ENCODE measurements at regions not wholly inside any gene's neighbourhood (a gene's known extent, or its start where the extent isn't known, plus 50 kb on each side); places are given as distances from the start of the nearest gene placed in this dataset.

- Histone ChIP-seq H3K79me2 (ENCODE audit: insufficient read depth) (no peaks in the 10 kb centered on the region), H3K9ac (no peak overlapping the region), H3K27me3 (ENCODE audit: insufficient read depth) (no peaks in the 10 kb centered on the region), H3K27ac (ENCODE audit: low read depth in 2 of 2, low read length in 1 of 2) (no peak overlapping the region), H3K4me1 (ENCODE audit: control insufficient read depth in 1 of 2, insufficient read depth in 2 of 2, low read depth in 1 of 2, low read length in 1 of 2) (no peaks in the 10 kb centered on the region), H3F3A (replicated peaks; ENCODE audit: insufficient read depth) (no peaks in the 10 kb centered on the region), H3K9me2 (no peaks in the 10 kb centered on the region), H3K9me3 (no peaks in the 10 kb centered on the region), H4K20me1 (ENCODE audit: insufficient read depth) (no peaks in the 10 kb centered on the region), H2AFZ (ENCODE audit: low read depth) (no peak overlapping the region), H3K4me2 (no peak overlapping the region; the same call in 1 of the 2 replicates), H3K36me3 (replicated peaks in 1 of 2; ENCODE audit: control insufficient read depth in 1 of 2, insufficient read depth in 2 of 2, low read length in 1 of 2) (no peaks in the 10 kb centered on the region), H3K4me3 (ENCODE audit: low read depth in 2 of 2, low read length in 1 of 2) (no peak overlapping the region)
- CTCF ChIA-PET, result no interaction called here
- 30% methylated on average over 5 of the region's 5 CpGs for WGBS (ENCODE audit: low lambda C conversion rate)
- POLR2A ChIA-PET, result no interaction called here
- DNase-seq, result no peak
- TF ChIP-seq JUND (IDR thresholded peaks at IDR 0.05) (no peak), GATA2 (CRISPR knock-in tag; IDR thresholded peaks at IDR 0.05) (no peak), RAD21 (IDR thresholded peaks at IDR 0.05; ENCODE audit: low read length) (no peak), TEAD4 (IDR thresholded peaks at IDR 0.05; ENCODE audit: borderline replicate concordance, insufficient read depth) (no peak), YY1 (IDR thresholded peaks at IDR 0.05; ENCODE audit: low read depth) (no peak), FOXM1 (IDR thresholded peaks at IDR 0.05; ENCODE audit: low read depth) (no peak)
Observed at GRCh38 chr3:43190670-43191069, 84.8 kb upstream of the POMGNT2 start.

GRCh38 chr3:43187836-43188479 lies 82.1 kb upstream of the POMGNT2 start:
- Histone ChIP-seq H3K79me2 (ENCODE audit: insufficient read depth) (no peaks in the 10 kb centered on the region), H3K4me1 (ENCODE audit: control insufficient read depth in 1 of 2, insufficient read depth in 2 of 2, low read depth in 1 of 2, low read length in 1 of 2) (peaks cover 0 to 5% of the 10 kb centered on the region in 2 experiments; a peak in 2 of 4 replicates), H4K20me1 (ENCODE audit: insufficient read depth) (no peaks in the 10 kb centered on the region), H3K9me3 (no peaks in the 10 kb centered on the region), H3K4me3 (ENCODE audit: low read depth in 2 of 2, low read length in 1 of 2) (no peak overlapping the region), H3K9ac (no peak overlapping the region), H3K36me3 (replicated peaks in 1 of 2; ENCODE audit: control insufficient read depth in 1 of 2, insufficient read depth in 2 of 2, low read length in 1 of 2) (no peaks in the 10 kb centered on the region), H2AFZ (ENCODE audit: low read depth) (no peak overlapping the region), H3K9me2 (no peaks in the 10 kb centered on the region), H3K27me3 (ENCODE audit: insufficient read depth) (no peaks in the 10 kb centered on the region), H3K27ac (ENCODE audit: low read depth in 2 of 2, low read length in 1 of 2) (no peak overlapping the region), H3F3A (replicated peaks; ENCODE audit: insufficient read depth) (no peaks in the 10 kb centered on the region), H3K4me2 (no peak overlapping the region)
- CTCF ChIA-PET, result interaction anchor here (1.2 kb wide), 1 partner anchor 34 kb away, joined by 3 read pairs; no protein-coding TSS in a partner anchor
- DNase-seq, result no peak
- TF ChIP-seq GABPA (IDR thresholded peaks at IDR 0.05; ENCODE audit: low read depth) (no peak), CTCF (IDR thresholded peaks at IDR 0.05) (no peak), SIN3A (IDR thresholded peaks at IDR 0.05; ENCODE audit: borderline replicate concordance, low read depth, low read length) (no peak), POLR2AphosphoS5 (IDR thresholded peaks at IDR 0.05; ENCODE audit: low read depth, low read length) (no peak), FOSL2 (IDR thresholded peaks at IDR 0.05; ENCODE audit: borderline replicate concordance, low read depth) (no peak), TEAD4 (IDR thresholded peaks at IDR 0.05; ENCODE audit: borderline replicate concordance, insufficient read depth) (no peak), TCF12 (IDR thresholded peaks at IDR 0.05) (no peak), MAX (IDR thresholded peaks at IDR 0.05; ENCODE audit: low read depth) (no peak), RXRA (IDR thresholded peaks at IDR 0.05; ENCODE audit: borderline replicate concordance, low read depth) (no peak), ZBTB33 (IDR thresholded peaks at IDR 0.05; ENCODE audit: borderline replicate concordance, low read depth) (no peak), RCOR1 (IDR thresholded peaks at IDR 0.05; ENCODE audit: low read length) (no peak), PBX3 (IDR thresholded peaks at IDR 0.05) (no peak), CHD2 (IDR thresholded peaks at IDR 0.05; ENCODE audit: low read length, partially characterized antibody) (no peak), FOXM1 (IDR thresholded peaks at IDR 0.05; ENCODE audit: low read depth) (no peak), FOXJ3 (CRISPR knock-in tag; IDR thresholded peaks at IDR 0.05) (no peak)
- POLR2A ChIA-PET, result no interaction called here
- WGBS (ENCODE audit: low lambda C conversion rate), result 24% methylated on average over 1 of the region's 1 CpG
